ENCODE measurements at regions not wholly inside any gene's neighbourhood (a gene's known extent, or its start where the extent isn't known, plus 50 kb on each side); places are given as distances from the start of the nearest gene placed in this dataset.
A peak's percentile ranks its signal among the peaks of the same experiment; 100 is the strongest.

DNA sequence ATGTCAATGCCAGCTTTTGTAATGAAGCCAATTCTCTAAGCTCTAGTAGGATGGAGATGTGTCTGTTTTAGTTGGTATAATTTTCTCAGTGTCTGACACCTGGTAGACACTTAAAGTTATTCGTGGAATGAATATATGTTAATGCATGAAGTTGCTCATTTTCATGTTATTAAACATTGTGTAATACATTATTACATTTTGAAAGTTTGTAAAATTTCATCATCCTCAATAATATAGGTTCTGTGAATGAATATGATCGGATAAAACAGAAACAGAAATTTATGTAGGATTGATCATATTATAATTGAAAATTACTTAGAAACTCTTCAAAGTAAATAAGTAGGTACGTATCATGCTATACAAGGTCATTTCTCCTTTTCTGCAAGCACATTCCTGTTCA lies 625.3 kb downstream of the PLA2G4A start:
- no peak for DNase-seq

DNA sequence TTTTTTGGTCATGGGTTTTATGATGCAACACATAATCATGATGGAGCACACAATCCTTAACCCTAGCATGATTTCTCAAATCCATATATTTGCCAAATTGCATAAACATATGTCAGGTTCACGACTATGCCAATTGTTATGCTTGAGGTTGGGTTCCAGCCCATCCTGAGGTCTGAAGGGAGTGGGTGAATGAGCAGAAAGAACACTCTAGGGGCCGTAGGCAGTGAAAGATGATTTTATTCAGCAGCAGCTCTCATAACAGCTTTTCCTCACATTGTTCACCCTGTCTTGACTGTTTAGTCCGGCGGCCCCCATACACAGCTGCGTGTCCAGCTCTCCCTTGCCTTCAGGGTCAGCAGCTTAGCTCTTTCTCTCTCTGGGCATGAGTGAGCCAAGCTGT lies 627.7 kb downstream of the PLA2G4A start:
- no peak for DNase-seq

DNA sequence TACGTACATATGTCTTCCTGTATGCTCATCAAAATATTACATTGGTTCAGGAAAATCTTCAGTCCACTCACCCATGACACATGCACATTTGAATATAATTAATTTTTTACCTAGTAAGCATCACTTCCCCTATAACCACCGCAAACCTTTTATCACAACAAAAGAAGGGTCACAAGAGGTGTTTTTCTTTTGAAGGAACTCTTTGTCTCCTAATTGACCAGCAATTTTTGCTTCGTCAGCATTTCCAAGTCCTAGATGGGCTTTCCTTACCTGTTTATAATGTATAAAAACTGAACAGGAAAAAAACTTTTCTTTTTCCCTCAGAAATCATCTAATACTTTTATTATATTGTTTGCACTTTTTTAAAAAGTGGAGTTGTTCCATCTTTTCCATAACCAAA lies 631.3 kb downstream of the PLA2G4A start:
- no peak for DNase-seq

DNA sequence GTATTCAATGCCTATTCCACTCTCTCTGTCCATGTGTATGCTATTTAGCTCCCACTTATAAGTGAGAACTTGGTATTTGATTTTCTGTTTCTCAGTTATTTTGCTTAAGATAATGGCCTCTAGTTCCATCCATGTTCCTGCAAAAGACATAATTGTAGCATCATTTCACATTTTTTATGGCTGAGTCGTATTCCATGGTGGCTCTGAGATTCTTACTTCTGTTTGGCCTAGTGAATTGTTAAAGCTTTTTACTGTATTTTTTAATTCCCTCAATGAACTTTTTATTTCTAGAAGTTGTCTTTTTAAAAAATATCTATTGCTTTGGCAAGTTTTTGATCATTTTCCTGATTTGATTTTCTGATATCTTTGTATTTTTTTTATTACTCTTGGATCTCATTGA lies 635.6 kb downstream of the PLA2G4A start:
- DNase-seq, result no peak

DNA sequence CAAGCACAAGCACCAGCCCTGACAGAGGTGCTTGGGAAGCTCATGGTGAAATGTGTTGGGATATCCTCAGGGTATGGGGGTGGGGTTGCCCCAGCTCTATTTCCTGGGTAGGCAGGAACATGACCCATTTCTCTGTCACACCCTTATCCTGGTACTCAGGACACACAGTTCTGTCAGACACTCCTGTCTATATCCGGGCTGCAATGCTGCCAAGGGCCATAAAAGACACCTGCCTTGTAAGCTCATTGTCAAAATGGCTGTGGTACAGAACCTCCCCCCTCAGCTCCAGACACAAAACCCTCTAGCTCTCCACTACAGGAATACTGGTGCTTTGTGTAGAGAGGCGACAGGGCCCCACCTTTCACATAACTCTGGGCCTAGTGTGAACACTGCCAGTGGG lies 636.7 kb downstream of the PLA2G4A start:
- DNase-seq, result peak; percentile 65

DNA sequence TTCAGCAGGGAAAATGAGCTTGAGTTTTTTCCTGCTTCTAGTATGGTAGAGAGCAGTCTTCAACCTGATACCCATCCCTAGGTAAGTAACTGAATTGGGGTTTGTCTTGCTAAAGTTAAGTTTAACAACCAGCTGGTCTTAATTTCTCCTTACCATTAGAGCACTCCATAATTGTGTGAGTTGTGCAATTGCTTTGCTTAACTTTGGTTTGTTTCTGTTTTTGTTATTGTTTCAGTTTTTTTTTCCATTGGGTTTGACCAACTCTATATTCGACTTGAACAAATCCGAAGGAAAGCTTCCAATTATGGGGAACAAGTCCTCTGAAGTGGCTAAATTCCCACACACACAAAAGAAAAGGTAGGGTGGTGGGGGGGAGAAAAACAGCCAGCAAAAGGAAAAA lies 641.1 kb downstream of the PLA2G4A start:
- DNase-seq, result no peak

DNA sequence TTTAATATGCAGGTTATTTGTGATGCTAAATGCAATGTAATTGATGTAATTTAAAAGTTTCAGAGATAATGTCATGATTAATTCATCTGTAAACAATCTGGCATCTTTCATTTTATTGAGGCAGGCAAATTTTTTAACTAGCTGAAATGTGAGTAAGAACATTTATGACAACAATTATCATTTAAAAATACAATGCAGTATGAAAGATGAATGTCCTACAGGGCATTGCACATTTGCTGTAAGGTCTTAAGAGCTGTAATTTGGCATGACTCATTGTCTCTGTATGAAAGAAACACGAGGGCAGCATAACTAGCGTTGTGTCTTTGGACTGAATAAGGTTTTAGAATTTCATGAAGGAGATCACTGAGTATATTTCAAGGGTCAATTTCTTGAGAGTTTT lies 642.8 kb downstream of the PLA2G4A start:
- no peak for DNase-seq

DNA sequence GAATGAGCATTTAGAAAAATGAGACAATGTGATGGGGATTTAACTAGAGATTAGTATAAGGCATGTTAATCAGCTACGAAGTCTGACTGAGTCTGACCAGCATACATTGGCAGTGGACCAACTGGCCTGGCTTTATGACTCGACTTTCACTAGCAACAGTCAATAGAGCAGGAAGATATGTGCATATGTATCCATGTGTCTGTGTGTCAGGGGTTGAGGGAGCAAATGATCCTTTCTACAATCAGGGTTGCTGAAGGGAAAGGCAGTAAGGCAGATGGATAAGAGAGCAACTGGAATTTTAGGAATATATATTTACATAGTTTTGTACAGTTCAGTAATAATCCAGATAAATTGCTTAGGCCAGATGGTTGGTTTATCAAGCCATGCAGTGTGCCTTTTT lies 645.6 kb downstream of the PLA2G4A start:
- no peak for DNase-seq

DNA sequence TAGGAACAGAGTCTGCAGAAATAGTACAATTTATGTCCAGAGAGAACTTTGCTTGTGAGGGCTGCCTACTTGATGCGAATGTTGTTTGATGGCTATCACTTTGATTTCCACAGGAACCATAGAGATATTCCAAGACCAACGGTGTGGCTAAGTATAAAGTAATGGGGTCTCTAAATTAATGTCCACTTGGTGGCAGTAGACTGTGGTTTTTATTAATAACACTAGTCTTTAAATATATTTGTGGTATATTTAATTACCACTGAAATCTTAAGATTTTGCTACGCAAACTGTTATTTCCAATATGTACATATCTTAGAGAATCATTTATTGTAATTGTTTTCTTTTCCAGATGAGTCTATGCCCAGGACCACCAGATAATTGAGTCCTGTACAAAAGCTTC lies 647.9 kb downstream of the PLA2G4A start:
- DNase-seq, result no peak

DNA sequence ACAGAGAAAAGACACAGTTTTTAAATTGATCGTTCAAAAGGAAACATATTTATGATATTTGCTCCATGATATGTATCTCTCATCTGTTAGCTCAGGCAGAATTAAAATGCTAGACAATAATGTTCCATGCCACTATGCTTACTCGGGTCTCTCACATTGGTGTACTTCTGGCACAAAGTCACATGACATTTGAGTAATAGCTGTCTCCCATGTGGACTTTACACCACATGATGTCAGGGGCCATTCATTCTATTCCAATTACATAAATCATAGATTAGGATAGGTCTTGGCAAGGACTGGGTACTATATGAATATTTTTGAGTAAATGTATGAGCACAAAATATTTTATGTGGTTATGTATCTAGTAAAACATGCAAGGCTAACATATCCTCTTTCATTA lies 648.4 kb downstream of the PLA2G4A start:
- no peak for DNase-seq

DNA sequence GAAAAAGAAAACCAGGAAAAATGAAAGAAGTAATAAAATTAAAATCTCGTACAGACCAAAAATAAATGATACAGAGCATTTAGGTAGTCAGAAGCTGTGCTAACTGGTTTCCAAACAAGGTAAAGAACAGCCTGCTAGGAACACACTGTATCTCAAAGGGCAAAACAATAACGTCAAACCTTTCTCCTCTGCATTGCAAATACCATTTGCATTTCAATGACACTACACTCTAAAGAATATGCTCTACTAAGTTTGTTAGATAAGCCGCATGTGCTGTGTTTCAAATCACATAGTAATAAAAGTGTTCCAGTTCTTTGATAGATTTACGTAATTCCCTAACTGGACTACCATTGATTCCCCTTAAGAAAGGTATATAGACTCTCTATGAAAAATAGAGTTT lies 648.8 kb downstream of the PLA2G4A start:
- DNase-seq, result no peak

DNA sequence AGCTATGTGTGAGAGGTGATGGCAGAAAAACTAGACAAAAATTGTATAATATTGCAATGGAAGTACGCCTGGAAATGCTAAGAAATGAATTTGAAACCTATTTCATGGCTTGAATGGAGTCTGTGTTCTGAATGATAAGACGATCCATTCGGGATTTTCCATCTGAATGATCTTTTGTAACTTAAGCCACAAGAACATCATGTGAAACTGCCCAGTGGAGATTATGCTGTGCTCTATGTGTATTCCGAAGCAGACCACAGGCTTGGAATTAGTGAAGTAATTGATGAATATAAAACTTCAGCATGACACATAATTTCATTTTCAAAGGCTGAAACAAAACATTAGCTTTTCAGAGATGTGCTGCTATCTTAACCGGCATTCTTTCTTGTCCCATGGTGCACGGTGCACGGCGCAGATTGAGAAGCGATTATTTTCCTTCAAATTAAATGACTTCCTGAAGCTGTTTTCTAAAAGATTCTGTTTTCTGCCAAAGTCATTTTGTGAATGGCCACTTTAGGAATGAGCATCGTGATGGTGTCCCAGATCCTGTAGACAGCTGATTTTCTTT lies 652.9 kb downstream of the PLA2G4A start:
- no peak for DNase-seq

DNA sequence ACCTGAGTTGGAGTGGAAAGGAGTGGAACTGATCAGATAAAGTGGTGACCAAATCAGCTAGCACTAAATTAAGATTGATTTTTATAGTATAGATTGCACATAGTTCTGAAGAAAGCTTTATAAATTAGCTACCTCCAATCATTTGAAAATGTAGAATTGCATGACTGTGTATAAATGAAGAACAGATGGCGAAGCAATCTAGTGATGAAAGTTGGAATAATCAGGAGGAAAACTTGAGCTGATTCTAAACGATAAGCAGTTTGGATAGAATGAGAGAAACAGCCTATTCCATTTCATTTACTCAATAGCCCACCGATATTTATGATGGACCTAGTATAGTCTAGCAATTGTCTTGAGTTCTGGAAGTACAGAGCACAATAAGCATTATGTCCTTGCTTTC lies 661.5 kb downstream of the PLA2G4A start:
- DNase-seq, result no peak

DNA sequence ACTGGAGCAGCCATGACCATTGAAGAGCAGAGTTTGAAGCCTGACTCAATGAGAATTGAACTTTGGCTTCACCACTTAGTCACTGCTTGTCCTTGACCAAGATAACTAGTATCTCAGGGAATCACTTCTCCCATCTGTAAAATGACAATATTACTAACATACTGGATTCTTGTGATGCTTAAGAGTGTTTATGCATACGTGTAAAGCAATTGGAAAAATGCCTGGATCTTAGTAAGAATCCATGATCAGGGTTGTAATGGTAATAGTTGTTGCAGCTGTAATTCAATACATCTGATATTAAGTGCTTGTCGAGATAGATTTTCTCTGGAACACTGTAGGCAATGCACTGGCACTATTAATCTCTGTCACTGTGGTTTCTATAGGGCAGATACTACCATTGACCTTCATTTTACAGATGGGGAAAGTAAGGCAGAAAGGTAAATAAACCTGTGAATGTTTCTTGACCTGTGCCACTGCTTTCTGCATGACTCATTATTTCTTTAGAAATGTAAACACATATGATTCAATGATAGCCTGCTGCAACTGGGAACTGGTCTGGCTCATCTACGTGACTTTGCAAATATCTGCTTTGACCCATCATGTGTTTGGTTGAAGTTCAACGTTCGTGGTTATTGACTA lies 662.5 kb downstream of the PLA2G4A start:
- DNase-seq, result no peak

DNA sequence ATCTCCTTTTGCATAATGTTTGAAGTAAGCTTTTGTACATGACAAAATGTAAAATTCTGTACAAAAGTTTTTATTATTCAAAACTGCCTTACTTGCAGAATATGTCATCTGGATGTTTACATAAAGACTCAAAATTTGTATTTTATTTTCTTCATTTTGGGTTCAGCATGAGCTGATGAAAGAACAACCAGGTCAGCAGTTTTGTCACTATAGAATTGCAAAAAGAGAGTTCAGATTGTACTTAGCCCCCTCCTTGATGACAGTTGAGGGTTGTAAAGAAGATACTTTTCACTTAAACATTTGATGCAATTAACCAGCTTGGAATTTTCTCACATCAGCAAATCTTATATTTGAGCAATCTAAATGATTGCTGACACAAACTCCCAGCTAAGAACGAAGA lies 669.3 kb downstream of the PLA2G4A start:
- DNase-seq, result no peak

DNA sequence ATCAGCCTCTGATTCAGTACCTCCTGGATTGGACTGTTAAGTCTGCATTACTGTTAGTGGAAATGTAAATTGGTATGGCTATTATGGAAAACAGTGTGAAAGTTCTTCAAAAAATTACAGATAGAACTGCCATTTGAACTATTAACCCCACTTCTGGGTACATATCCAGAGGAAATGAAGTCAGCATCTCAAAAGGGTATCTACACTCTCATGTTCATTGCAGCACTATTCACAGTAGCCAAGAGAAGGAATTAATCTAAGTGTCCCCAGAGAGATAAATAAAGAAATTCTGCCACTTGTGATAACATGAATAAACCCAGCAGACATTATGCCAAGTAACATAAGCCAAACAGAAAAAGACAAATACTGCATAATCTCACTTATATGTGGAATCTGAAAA lies 676.0 kb downstream of the PLA2G4A start:
- DNase-seq, result no peak

DNA sequence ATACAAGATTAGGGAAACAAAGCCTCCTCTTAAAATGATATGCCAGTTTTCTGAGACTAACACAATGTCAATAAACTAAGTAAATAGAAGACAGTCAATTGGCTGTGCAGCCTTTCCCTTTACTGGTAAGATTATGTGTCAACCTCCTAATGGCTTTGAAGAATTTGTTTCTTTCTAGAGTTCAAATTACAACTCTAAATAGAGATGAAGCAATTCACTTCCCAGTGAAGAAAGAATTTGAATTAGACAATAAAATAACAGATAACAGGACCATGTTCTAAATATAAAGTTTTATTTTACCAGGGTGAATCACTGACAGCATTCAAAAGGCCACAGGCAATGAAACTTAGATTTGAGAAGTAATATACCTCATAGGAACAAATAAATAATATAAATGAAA lies 680.3 kb downstream of the PLA2G4A start:
- DNase-seq, result peak; percentile 28

DNA sequence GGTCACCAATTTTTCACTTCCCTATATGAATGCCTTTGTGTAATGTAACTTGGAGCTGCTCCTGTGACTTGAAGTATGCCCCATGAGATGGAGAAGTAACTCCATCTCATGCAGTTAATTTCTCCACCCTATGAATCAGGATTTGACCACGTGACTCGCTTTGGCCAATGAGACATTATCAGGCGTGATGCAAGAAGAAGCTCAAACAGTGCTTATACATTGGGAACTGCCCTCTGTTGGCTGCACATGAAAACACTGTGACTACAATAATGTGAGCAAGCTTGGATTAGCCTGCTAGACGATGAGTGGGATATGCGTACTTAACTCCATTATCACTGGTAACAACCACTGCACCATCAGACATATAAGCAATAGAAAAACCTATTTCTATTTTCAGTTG lies 684.4 kb downstream of the PLA2G4A start:
- no peak for DNase-seq

DNA sequence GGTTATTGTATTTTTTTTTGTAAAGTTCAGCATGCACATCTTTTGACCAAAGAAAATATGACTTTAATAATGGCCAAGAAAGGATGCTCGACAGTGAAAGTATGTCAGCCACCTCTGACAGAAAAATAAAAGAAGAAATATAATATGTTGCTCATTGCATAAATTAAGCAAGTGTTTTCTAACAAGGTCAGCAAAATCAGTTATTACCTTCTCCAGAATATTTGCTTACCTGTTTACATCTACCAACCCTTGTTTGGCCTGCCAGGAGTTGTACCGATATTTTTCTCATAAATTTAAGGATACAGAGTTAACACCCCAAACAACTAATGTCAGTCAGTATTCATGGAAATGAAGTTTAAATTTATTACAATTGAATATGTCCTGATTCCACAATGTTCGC lies 685.4 kb downstream of the PLA2G4A start:
- no peak for DNase-seq

DNA sequence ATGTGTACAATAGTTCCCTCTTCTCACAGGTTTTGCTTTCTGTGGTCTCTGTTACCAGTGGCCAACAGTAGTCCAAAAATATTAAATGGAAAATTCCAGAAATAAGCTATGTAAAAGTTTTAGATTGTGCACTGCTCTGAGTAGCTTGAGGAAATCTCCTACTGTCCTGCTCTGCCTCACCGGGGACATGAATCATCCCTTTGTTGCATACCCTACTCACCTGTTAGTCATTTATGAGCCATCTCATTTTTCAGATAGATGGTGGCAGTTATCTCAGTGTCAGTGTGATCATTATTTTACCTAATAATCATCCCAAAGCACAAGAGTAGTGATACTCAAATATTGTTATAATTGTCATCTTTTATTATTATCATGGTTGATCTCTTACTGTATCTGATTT lies 688.1 kb downstream of the PLA2G4A start:
- no peak for DNase-seq

DNA sequence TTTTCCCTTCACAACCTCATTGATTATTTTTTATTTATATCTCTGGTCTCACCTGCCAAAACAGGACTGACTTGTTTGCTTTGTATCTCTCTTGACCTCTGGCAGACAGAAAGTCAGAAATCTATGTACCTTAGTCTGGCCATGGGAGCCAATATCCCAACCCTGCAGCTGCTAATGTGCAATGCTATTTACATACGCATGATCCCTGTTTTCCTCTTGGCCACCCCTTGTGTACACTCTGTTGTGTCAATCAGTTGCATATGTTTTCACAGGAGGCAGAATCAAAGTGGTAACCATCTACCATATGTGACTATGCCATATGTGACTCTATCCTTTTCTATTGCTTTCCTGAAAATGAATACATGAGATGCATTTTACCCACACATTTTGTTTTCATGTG lies 688.8 kb downstream of the PLA2G4A start:
- DNase-seq, result peak; percentile 40

DNA sequence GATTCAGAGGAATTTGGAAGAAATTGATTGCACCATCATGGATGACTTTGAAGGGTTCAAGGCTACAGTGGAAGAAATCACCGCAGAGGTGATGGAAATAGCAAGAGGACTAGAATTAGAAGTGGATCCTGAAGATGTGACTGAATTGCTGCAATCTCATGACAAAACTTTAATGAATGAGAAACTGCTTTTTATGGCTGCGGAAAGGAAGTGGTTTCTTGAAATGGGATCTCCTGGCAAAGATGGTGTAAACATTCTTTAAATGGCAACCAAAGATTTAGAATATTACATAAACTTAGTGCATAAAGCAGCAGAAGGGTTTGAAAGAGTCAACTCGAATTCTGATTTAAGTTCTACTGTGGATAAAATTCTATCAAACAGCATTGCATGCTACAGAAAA lies 698.6 kb downstream of the PLA2G4A start:
- DNase-seq, result no peak

DNA sequence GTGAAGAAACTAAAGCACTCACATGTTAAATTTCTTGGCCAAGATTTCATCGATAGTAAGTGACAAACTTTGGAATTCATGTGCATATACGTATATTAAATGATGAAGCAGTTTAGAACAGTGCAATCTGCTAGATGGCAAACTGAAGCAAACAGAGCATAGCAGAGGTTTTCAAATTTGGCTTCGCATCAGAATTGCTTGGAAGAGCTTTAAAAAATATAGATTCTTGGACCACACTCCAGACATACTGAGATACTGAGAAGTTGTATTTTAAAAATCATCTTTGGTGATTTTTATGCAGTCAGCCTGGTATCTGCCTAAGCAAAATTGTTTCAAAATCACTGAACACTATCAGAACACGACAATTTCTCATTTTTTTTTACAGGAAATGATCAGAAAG lies 709.2 kb downstream of the PLA2G4A start:
- DNase-seq, result no peak

DNA sequence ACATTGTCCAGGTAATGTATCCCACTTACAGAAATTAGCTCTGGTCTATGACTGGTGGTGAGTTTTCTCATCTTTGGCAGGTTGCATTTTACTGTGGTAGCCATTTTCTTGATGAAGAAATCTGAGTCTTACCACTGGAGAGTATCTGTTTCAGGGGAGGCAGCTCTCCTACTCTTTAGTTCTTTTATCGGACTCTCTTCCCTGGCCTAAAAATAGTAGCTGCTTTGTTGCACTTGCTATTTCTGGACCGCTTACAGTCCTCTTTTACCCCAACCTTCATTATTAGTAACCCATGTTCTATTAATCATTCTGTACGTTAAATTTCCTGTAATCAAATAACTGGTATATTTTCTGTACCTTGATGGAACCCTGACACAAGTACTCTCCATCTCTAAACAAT lies 720.8 kb downstream of the PLA2G4A start:
- DNase-seq, result no peak

DNA sequence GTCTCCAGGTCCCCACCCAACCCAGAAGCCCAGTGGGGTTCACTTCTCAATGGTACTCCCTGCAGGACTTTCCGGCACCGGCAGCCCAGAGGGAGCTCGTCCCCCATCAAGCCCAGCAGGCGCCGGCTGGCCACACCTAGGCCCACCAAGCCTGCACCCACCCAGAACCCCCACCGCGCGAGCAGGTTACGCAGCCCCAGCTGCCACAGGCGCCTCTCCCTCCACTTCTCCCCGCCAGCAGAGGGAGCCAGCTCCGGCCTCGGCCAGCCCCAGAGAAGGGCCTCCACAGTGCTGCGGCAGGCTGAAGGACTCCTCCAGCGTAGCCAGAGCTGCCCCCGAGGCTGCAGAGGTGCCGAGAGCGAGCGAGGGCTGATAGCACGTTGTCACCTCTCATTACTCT lies 722.3 kb downstream of the PLA2G4A start:
- DNase-seq, result no peak

DNA sequence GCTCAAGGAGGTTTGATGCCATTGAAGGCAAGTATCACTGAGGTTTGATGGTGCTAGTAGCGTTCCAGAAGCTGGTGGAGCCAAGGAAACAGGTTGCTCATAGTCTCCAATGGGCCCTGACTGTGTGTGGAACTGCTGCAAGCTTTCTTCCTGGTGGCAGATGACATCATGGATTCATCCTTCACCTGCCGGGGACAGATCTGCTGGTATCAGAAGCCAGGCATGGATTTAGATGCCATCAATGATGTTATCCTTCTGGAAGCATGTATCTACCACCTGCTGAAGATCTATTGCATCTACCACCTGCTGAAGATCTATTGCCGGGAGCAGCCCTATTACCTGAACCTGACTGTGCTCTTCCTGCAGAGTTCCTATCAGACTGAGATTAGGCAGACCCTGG lies 734.4 kb downstream of the PLA2G4A start:
- no peak for DNase-seq
